ENCODE measurements at regions not wholly inside any gene's neighbourhood (a gene's known extent, or its start where the extent isn't known, plus 50 kb on each side); places are given as distances from the start of the nearest gene placed in this dataset.

DNA sequence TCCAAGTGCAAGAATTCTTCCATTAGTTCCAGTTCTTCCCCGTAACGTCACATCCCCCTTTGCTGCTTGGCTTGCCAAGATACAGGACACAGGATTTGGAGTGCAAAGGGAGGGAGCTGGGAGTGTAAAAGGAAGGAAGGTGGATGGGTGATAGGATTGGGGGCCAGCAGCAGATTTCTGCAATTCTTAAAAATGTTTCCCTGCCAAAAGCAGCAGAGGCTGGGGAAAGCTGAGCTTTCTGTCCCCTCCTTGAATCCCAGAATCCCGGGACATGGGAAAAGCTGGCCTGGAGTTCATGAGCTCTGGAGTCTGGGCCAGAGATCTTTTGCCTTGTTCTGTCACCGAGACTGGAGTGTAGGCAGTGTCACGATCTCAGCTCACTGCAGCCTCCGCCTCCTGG is 60.0 kb upstream of the EPB41L1 start:
- TF ChIP-seq, protein P1, sequence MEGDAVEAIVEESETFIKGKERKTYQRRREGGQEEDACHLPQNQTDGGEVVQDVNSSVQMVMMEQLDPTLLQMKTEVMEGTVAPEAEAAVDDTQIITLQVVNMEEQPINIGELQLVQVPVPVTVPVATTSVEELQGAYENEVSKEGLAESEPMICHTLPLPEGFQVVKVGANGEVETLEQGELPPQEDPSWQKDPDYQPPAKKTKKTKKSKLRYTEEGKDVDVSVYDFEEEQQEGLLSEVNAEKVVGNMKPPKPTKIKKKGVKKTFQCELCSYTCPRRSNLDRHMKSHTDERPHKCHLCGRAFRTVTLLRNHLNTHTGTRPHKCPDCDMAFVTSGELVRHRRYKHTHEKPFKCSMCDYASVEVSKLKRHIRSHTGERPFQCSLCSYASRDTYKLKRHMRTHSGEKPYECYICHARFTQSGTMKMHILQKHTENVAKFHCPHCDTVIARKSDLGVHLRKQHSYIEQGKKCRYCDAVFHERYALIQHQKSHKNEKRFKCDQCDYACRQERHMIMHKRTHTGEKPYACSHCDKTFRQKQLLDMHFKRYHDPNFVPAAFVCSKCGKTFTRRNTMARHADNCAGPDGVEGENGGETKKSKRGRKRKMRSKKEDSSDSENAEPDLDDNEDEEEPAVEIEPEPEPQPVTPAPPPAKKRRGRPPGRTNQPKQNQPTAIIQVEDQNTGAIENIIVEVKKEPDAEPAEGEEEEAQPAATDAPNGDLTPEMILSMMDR (IDR thresholded peaks at IDR 0.05; ENCODE audit: low read depth, low read length): no peak
- no peak for TF ChIP-seq POLR2A (IDR thresholded peaks at IDR 0.05; ENCODE audit: extremely low read depth, insufficient read length)
- TF ChIP-seq, protein P2, sequence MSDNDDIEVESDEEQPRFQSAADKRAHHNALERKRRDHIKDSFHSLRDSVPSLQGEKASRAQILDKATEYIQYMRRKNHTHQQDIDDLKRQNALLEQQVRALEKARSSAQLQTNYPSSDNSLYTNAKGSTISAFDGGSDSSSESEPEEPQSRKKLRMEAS (IDR thresholded peaks at IDR 0.05; ENCODE audit: low read depth, low read length): no peak
- TF ChIP-seq MYC (IDR thresholded peaks at IDR 0.05; ENCODE audit: low read depth, low read length): no peak
